HG03558 (cell line): ENCODE measurements at regions not wholly inside any gene's neighbourhood (a gene's known extent, or its start where the extent isn't known, plus 50 kb on each side); places are given as distances from the start of the nearest gene placed in this dataset.
"Not testable (repeated sequence)": the region's sequence is repeated elsewhere in the genome, so short reads cannot be mapped to it uniquely, and the experiment has no call there.

Experiments
- ATAC-seq: cut with Tn5 transposase; IDR thresholded peaks from one replicate; pipeline ENCODE4 v1.9.1; 2021; ENCODE audit warnings: moderate number of reproducible peaks; ENCODE audit not compliant: unreplicated experiment; ENCODE audit errors: extremely low read depth

DNA sequence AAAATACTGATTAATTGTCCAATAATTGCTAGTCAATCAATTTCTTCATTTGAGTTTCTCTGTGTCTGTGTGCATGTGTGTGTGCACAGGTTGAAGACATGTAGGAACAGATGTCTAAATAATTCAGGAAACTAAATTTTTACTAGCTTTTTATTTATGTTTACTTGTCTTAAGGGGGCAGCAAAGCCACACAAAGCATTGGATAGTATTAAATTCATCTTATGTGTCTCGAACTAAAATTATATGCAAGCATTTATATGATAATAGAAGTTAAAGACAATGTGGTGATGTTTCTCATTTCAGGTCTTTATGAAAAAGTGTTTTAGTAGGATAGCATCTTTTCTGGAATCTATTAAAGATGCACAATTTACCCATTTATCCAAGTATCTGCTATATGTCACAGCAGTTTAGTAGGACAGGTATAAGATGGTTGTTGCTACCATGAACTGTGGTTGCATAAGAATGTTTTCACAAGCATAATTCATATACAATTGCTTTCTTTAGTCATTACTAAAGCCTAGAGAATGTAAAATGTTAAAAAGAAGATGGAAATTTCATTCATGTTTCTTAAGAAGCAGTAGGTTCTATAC, 784.6 kb upstream of the NUDT12 start:
- no peak for ATAC-seq

DNA sequence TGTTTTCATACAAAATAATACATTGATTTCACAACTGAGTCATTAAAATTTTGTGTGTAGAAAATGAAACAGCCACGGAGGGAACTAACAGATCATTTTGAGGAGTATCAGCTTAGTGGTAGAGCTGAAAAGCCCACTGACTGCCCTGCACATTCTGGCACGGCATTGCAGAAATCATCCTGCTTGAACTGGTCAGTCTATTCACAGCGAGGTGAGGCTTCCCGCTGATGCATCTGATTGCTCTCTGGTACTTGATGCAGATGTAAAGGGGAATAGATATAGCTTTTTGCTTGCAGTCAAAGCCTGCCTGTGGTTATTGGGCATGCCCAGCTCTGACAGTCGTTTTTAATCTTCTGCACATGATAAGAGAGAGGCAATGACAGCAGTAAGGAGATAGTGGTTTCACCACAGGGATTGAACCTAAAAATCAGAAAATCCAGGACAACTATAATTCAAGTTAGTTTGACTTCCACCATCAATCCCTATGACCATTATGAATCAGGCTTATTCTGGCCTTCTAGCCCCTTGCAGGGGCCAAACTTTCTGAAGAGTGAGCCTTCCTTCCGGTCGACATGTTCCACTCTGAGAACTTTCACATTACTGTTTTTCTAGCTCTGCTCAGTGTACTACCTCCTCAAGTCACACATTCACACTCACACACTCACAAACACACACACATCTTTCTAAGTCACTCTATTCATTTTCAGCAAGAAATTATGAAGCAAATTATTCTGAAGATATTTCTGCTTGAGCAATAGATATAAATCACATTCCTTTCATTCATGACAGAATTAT, 782.8 kb upstream of the NUDT12 start:
- ATAC-seq = no peak

GRCh38 chr5:104344809-104345208, 782.2 kb upstream of the NUDT12 start:
- no peak for ATAC-seq

DNA sequence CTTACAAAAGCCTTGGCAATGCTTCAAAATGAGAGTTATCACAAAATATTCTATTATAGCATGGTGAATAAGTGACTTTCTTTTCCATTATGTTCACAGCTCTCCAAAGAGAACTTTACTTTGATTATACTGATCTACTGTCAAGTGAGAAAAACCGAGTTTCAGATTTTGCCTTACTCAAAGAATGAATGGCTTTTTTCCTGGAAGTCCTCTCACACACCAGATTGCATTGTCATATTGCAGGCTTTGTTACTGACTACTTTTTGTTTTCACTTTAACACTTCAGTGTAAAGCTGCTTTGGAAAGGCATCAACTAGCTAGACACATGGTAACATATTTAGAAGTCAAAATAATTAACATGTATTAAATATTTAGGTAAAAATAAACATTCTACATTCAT, 765.2 kb upstream of the NUDT12 start:
- no peak for ATAC-seq

DNA sequence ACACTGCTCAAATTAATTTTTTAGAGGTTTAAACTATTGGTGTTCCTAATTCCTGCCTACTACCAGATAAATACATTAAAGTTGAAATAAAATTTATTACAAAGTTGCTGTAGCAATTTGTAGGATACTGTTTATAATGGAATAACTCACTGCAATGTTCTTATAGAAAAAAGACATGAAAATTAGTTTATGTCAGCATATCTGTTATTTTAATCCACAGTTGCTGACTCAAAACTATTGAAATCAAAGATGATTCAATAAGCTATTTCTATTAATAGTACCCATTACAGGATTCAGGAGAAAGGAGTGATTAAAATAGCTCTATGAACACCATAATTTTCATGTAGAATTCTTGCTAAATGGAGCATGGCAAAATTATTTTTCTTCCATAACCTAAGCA, 764.4 kb upstream of the NUDT12 start:
- no peak for ATAC-seq

- no peak for ATAC-seq
These were observed 762.8 kb upstream of the NUDT12 start for GRCh38 chr5:104325356-104325755.

GRCh38 chr5:104316676-104317075, 754.1 kb upstream of the NUDT12 start:
- not testable (repeated sequence) for ATAC-seq

- no peak for ATAC-seq
These were observed 749.9 kb upstream of the NUDT12 start for GRCh38 chr5:104312481-104312880.

GRCh38 chr5:104305602-104306001, 743.0 kb upstream of the NUDT12 start:
- ATAC-seq = no peak

GRCh38 chr5:104299998-104300706, 737.6 kb upstream of the NUDT12 start:
- ATAC-seq = no peak

DNA sequence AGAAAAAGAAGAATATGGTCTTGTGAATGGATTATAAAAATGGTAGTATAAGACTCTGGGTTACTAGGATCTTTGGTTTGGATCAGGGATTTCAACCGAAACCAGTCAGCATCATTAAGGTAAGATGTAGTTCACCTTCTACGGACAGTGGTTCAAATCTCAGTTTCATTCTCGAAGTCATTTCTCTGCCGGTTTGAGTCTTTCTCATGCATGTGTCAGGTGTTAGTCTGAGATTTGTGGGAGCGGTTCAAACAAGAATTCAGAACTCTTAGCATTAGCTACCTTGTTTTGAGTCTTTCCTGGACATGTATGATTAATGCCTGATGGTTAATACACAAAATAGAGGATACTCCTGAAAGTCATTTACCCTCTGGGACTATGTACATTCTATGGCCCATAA, 735.9 kb upstream of the NUDT12 start:
- no peak for ATAC-seq

DNA sequence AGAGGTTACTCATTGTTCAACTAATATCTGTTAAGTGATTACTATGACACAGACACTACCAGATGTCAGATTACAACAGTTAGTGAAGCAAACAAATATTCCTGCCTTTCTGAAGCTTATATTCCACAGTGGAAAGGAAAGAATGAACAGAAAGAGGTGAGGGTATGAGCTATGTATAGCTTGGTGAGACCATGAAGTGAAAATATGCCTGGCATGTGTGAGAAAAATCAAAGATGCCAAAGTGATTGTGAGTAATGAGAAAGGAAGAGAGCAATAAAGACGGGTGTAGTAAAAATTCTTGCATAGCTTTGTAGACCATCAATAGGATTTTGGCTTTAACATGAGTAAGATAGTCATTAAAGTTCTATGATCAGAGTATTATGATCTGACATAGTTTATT, 734.5 kb upstream of the NUDT12 start:
- ATAC-seq = no peak

DNA sequence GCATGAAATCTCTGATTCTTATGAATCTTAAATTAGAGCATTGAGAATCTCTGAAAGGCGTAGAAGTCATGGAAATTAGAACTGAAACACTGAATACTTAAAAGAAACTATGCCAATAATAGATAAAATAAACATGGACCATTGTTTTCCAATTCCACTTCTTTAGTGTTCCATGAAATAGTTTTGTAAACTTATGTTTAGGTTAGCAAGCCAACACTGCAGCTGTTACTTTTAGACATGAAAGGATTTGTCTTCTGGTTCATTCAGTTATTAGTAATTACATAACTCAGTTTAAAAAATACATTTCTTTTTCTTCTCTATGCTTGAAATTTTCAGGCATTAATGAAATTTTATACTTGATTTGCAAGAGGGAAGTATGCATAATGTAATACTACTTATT, 733.4 kb upstream of the NUDT12 start:
- no peak for ATAC-seq

GRCh38 chr5:104283136-104283535, 720.5 kb upstream of the NUDT12 start:
- ATAC-seq = no peak

GRCh38 chr5:104273725-104274124, 711.1 kb upstream of the NUDT12 start:
- no peak for ATAC-seq

DNA sequence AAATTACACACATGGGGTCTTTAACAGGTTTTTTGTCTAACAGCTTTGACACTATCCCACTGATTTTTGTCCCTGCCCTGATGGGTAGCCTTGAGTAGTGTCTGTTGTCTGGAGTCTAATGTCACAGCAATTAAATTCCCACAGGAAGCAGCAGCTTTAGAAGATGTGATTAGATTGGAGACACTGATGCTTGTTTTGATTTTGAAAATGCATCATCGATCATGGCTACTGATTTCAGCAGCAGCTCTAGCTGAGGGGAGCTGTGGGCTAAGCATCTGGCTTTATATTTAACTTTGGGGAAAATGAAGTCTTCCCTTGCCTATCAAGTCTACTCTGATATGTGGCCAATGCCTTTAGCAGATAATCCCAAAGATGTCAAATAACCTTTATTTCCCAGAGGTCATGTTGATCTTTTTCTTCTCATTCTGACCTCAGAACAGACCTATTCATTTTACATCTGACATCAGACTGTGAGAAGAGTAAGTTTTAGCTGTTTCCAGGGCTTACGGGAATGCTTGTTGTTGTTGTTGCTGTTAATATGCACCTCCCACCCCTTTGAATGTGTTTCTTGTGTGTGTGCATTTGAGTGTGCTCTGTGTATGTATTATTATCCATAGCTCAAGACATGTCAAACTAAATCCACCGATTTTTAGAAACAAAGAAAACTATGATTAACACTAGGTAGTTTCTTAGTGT, 704.9 kb upstream of the NUDT12 start:
- ATAC-seq = no peak

- ATAC-seq = no peak
These were observed 703.6 kb upstream of the NUDT12 start for GRCh38 chr5:104266161-104266560.

DNA sequence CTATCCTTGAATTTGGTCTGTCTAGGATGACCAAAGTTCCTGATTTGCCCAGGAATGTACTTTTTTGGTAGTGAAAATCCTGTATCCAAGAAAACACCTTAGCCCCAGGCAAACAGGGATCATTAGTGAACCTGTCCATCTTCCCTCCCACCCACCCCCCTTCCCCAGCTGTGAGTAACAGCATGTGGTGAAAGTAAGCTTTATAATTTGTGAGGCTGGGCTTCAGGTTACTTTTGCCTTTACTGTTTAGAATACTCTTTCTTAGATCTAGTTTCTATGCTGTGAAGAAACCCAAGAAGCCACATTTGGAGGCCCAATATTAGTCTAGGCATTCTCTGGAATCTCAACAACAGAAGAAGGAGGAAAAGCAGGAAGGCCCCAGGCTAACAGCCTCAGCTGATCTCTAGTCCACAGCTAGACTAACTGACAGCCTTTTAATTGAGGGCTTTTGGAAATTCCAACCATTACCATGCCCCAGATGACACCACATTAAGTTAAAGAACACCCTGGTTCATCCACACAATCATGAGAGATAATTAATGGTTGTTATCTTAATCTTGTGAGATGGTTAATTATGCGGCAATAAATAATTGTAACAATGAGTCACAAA, 703.0 kb upstream of the NUDT12 start:
- no peak for ATAC-seq

- no peak for ATAC-seq
These were observed 684.7 kb upstream of the NUDT12 start for GRCh38 chr5:104247260-104247659.

DNA sequence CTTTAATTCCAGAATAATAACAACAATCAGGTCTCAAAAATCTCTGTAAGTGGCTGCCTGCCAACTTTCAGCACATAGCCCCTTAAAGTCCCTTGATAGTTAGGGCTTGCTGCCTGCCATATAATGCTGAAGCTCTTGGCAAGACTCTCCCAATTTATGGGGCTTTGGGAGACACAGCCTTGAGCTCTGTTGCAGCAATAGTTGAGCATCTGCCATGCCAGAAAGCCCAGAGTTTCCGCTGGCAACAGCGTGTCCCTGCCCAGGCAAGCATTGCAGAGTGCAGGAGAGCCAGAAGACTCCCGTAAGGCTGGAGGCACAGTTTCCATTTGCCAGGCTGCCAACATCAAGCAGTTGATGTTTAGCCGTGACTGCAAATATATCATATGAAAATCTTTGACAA, 678.5 kb upstream of the NUDT12 start:
- no peak for ATAC-seq
